WERI-Rb-1 (cell line): ENCODE measurements at regions not wholly inside any gene's neighbourhood (a gene's known extent, or its start where the extent isn't known, plus 50 kb on each side); places are given as distances from the start of the nearest gene placed in this dataset.

Experiments used
- DNase-seq: peaks from one replicate; pipeline ENCODE4 v3.0.0-alpha.2; 2020
- H3K27ac ChIP-seq: fragments of 250-450 bp; sonication (Bioruptor Pico); 2 replicates; pipeline ENCODE4 v1.5.1; 2020; ENCODE audit warnings: mild to moderate bottlenecking, moderate library complexity
- H3K27me3 ChIP-seq: fragments of 250-450 bp; sonication (Bioruptor Pico); 2 replicates; pipeline ENCODE4 v1.5.1; 2021; ENCODE audit warnings: mild to moderate bottlenecking, low read depth, moderate library complexity; ENCODE audit not compliant: insufficient read depth, severe bottlenecking
- H3K36me3 ChIP-seq: fragments of 250-450 bp; sonication (Bioruptor Pico); 2 replicates; pipeline ENCODE4 v1.5.1; 2020; ENCODE audit warnings: mild to moderate bottlenecking, moderate library complexity
- H3K4me3 ChIP-seq: 2 replicates; pipeline ENCODE4 v1.5.1; 2011; ENCODE audit warnings: low read depth, mild to moderate bottlenecking, control low read depth, low read length
- H3K9me3 ChIP-seq: fragments of 250-450 bp; sonication (Bioruptor Pico); 2 replicates; pipeline ENCODE4 v1.5.1; 2021; ENCODE audit warnings: mild to moderate bottlenecking, moderate library complexity; ENCODE audit not compliant: severe bottlenecking
- TF ChIP-seq, protein P1 (sequence below): IDR thresholded peaks from 2 replicates; pipeline ENCODE4 v1.5.1; 2011; ENCODE audit warnings: low read depth, mild to moderate bottlenecking, control low read depth, inconsistent platforms, low read length

GRCh38 chrX:45888518-45888917, 656.7 kb downstream of the ZNF674 start:
- TF ChIP-seq, protein P1, sequence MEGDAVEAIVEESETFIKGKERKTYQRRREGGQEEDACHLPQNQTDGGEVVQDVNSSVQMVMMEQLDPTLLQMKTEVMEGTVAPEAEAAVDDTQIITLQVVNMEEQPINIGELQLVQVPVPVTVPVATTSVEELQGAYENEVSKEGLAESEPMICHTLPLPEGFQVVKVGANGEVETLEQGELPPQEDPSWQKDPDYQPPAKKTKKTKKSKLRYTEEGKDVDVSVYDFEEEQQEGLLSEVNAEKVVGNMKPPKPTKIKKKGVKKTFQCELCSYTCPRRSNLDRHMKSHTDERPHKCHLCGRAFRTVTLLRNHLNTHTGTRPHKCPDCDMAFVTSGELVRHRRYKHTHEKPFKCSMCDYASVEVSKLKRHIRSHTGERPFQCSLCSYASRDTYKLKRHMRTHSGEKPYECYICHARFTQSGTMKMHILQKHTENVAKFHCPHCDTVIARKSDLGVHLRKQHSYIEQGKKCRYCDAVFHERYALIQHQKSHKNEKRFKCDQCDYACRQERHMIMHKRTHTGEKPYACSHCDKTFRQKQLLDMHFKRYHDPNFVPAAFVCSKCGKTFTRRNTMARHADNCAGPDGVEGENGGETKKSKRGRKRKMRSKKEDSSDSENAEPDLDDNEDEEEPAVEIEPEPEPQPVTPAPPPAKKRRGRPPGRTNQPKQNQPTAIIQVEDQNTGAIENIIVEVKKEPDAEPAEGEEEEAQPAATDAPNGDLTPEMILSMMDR: no peak
- Histone ChIP-seq H3K27ac (no peak overlapping the region), H3K36me3 (no peaks in the 10 kb centered on the region), H3K27me3 (peaks cover 3% of the 10 kb centered on the region), H3K4me3 (no peak overlapping the region), H3K9me3 (no peaks in the 10 kb centered on the region)
- no peak for DNase-seq

- H3K27me3 ChIP-seq: peaks cover 6% of the 10 kb centered on the region
- no peaks in the 10 kb centered on the region for H3K9me3 ChIP-seq
- DNase-seq: no peak
- H3K4me3 ChIP-seq: no peak overlapping the region
- no peak overlapping the region for H3K27ac ChIP-seq
- TF ChIP-seq, protein P1: no peak
- H3K36me3 ChIP-seq: no peaks in the 10 kb centered on the region
Observed at GRCh38 chrX:45885931-45886330, 659.3 kb downstream of the ZNF674 start.

DNA sequence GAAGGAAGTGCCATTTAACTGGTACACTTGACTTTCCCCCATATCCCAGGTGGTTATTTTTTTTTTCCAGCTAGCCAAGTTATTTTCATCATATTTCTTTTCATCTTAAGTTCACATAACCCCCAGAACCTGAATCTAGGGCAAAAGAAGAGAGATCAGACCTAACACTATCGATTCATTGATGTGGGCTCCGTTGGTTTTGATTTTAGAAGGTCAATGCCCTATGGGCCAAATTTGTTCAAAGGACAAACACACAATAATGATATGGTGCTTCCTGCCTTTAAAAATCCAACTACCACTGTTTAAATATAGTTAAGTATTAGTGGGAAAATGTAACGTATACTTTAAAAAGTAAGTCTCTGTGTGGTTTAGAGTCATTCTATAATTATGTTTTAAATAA, 665.7 kb downstream of the ZNF674 start:
- TF ChIP-seq, protein P1: no peak
- Histone ChIP-seq H3K36me3 (no peaks in the 10 kb centered on the region), H3K27ac (no peak overlapping the region), H3K9me3 (no peaks in the 10 kb centered on the region), H3K4me3 (no peak overlapping the region), H3K27me3 (peaks cover 10% of the 10 kb centered on the region)
- no peak for DNase-seq

DNA sequence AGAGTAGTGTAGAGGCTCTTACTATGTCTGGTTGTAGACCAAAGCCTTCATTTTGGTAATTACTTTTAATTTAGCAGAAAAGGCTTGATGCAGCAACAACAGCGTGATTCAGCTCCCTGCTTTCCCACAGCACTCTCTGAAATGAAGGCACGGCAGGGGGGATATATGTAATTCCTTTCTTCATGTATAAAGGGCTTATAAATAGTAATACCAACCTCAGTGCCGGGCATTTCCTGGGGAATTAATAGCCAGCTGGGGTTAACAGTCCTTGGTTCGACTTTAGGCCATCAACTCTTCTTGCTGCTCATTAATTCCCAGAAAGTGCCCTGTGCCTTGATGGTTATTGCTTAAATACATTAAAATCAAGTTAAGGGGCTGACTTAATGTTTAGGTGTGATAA, 669.0 kb downstream of the ZNF674 start:
- H3K4me3 ChIP-seq: no peak overlapping the region
- no peak overlapping the region for H3K27ac ChIP-seq
- peak; percentile 39 for DNase-seq
- H3K27me3 ChIP-seq: peaks cover 4% of the 10 kb centered on the region
- H3K9me3 ChIP-seq: no peaks in the 10 kb centered on the region
- TF ChIP-seq, protein P1: no peak
- no peaks in the 10 kb centered on the region for H3K36me3 ChIP-seq

- no peak for DNase-seq
- H3K27me3 ChIP-seq: peaks cover 6% of the 10 kb centered on the region
- no peaks in the 10 kb centered on the region for H3K9me3 ChIP-seq
- TF ChIP-seq, protein P1: no peak
- H3K36me3 ChIP-seq: no peaks in the 10 kb centered on the region
- no peak overlapping the region for H3K27ac ChIP-seq
- H3K4me3 ChIP-seq: no peak overlapping the region
Observed at GRCh38 chrX:45873781-45874180, 671.4 kb downstream of the ZNF674 start.

DNA sequence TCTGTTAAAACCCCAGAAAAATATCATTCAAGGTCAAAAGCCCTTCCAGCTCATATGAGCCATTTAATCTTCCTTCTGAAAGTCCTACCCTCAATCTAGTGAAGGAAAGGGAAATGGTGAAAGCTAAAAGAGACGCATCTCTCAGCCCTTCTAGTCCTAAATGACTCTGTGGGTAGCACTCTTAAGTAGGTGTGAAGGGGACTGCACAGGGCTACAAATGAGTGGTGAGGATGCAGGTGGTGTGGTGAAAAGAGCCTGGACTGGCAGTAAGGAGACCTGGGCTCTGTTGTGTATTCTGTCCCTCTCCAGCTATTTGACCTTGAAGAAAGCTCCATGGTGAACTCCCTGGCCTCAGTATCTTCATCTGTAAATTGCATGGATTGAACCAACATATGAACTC, 671.8 kb upstream of the DIPK2B start:
- Histone ChIP-seq H3K9me3 (no peaks in the 10 kb centered on the region), H3K36me3 (no peaks in the 10 kb centered on the region), H3K27me3 (peaks cover 6% of the 10 kb centered on the region), H3K4me3 (no peak overlapping the region), H3K27ac (no peak overlapping the region)
- no peak for DNase-seq
- TF ChIP-seq, protein P1: no peak
